ENCODE measurements at regions not wholly inside any gene's neighbourhood (a gene's known extent, or its start where the extent isn't known, plus 50 kb on each side); places are given as distances from the start of the nearest gene placed in this dataset.

DNA sequence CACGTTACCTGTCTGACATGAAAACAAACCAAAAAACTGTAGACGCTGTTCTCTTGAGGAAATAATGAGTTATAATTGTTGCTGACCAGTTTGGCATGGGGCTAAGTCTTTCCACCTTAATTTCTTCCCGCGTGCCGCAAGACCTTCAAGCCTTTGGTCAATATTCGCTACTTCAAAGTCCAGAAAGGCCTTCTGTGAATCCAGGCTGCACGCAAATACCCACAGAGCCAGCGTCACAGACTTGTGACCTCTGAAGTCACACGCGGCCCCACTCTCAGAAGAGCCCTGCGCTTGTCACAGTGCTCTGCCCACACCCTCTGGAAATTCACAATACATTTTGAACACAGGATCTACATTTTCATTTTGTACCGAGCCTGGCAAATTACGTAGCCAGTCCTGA lies 275.2 kb downstream of the SHQ1 start:
- TF ChIP-seq, protein P1, sequence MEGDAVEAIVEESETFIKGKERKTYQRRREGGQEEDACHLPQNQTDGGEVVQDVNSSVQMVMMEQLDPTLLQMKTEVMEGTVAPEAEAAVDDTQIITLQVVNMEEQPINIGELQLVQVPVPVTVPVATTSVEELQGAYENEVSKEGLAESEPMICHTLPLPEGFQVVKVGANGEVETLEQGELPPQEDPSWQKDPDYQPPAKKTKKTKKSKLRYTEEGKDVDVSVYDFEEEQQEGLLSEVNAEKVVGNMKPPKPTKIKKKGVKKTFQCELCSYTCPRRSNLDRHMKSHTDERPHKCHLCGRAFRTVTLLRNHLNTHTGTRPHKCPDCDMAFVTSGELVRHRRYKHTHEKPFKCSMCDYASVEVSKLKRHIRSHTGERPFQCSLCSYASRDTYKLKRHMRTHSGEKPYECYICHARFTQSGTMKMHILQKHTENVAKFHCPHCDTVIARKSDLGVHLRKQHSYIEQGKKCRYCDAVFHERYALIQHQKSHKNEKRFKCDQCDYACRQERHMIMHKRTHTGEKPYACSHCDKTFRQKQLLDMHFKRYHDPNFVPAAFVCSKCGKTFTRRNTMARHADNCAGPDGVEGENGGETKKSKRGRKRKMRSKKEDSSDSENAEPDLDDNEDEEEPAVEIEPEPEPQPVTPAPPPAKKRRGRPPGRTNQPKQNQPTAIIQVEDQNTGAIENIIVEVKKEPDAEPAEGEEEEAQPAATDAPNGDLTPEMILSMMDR (IDR thresholded peaks at IDR 0.05; ENCODE audit: low read depth, low read length), result no peak
- TF ChIP-seq POLR2A (IDR thresholded peaks at IDR 0.05; ENCODE audit: extremely low read depth, insufficient read length), result no peak
- TF ChIP-seq, protein P2, sequence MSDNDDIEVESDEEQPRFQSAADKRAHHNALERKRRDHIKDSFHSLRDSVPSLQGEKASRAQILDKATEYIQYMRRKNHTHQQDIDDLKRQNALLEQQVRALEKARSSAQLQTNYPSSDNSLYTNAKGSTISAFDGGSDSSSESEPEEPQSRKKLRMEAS (IDR thresholded peaks at IDR 0.05; ENCODE audit: low read depth, low read length), result no peak
